A549 (cell line): ENCODE measurements at regions not wholly inside any gene's neighbourhood (a gene's known extent, or its start where the extent isn't known, plus 50 kb on each side); places are given as distances from the start of the nearest gene placed in this dataset.
A peak's percentile ranks its signal among the peaks of the same experiment; 100 is the strongest.

Experiments
- ATAC-seq, 2 experiments: fragments of 200-7000 bp in 1 of 2; fragments of >200 bp in 1 of 2; cut with Nextera tagmentation in 1 of 2; cut with Tn5 transposase in 1 of 2; 3 replicates each; pipeline versions ENCODE4 v1.8.0 to v1.9.1; 2018 to 2020; ENCODE audit warnings: mild to moderate bottlenecking in 1 of 2, moderate library complexity in 1 of 2
- CTCF ChIA-PET: fragments of 300-600 bp; sonication (Branson Sonifier 250); formaldehyde crosslinking; extraction: SDS; loops from one replicate; lab custom pipeline; 2021; ENCODE audit warnings: antibody characterized with exemption, inconsistent platforms; lab: Yijun Ruan, JAX
- POLR2A ChIA-PET: fragments of 350-600 bp; formaldehyde crosslinking; extraction: SDS; loops from one replicate; lab custom pipeline; 2021; ENCODE audit warnings: antibody characterized with exemption, inconsistent platforms; lab: Yijun Ruan, JAX
- DNase-seq, 2 experiments: peaks; one replicate each; pipeline versions ENCODE4 v3.0.0 to v3.0.0-alpha.2; 2011 to 2016; ENCODE audit warnings: low read depth in 1 of 2, low spot score in 1 of 2
- FAIRE-seq: peaks from 2 replicates; lab custom pipeline; 2011; peaks lifted over from hg19 to GRCh38; lab: Jason Lieb, UNC
- H3K27ac ChIP-seq, 2 experiments: fragments of >200 bp; sonication (Bioruptor Twin); formaldehyde crosslinking; 3 replicates each; pipeline ENCODE4 v1.5.1; 2016 to 2017
- H3K4me1 ChIP-seq: fragments of >200 bp; sonication (Bioruptor Twin); formaldehyde crosslinking; 3 replicates; pipeline ENCODE4 v1.6.1; 2016
- H3K4me2 ChIP-seq: fragments of >200 bp; sonication (Bioruptor Twin); formaldehyde crosslinking; 3 replicates; pipeline ENCODE4 v1.6.1; 2016
- H3K4me3 ChIP-seq: fragments of >200 bp; sonication (Bioruptor Twin); formaldehyde crosslinking; 3 replicates; pipeline ENCODE4 v1.5.1; 2016
- H3K9me3 ChIP-seq: fragments of >200 bp; sonication (Bioruptor Twin); formaldehyde crosslinking; 3 replicates; pipeline ENCODE4 v1.6.1; 2016
- BHLHE40 ChIP-seq: IDR thresholded peaks from 2 replicates; pipeline ENCODE4 v1.6.1; 2012; ENCODE audit warnings: low read depth, low read length, inconsistent platforms
- CBX8 ChIP-seq: fragments of 200-600 bp; sonication (generic); IDR thresholded peaks from 2 replicates; pipeline ENCODE4 v1.6.1; 2016
- E2F6 ChIP-seq: IDR thresholded peaks from 2 replicates; pipeline ENCODE4 v1.6.1; 2012; ENCODE audit warnings: low read depth, borderline replicate concordance
- EHF ChIP-seq: fragments of 250-450 bp; sonication (Bioruptor Pico); IDR thresholded peaks from 2 replicates; pipeline ENCODE4 v1.5.0; 2020; ENCODE audit warnings: mild to moderate bottlenecking
- FOSL2 ChIP-seq, 2 experiments: fragments of 450-650 bp in 1 of 2; fragments of >200 bp in 1 of 2; sonication (Bioruptor Twin) in 1 of 2; formaldehyde crosslinking; IDR thresholded peaks; 2 replicates each; pipeline versions ENCODE4 v1.5.0 to v1.6.1; 2016 to 2020; ENCODE audit warnings: mild to moderate bottlenecking in 1 of 2, moderate library complexity in 1 of 2
- HDAC2 ChIP-seq: fragments of 200-600 bp; sonication (generic); IDR thresholded peaks from 2 replicates; pipeline ENCODE4 v1.6.1; 2016
- HEYL ChIP-seq: fragments of 250-450 bp; sonication (Bioruptor Pico); IDR thresholded peaks from 2 replicates; pipeline ENCODE4 v1.8.0; 2021; ENCODE audit warnings: mild to moderate bottlenecking, moderate library complexity
- HOXB5 ChIP-seq: fragments of 250-450 bp; sonication (Bioruptor Pico); IDR thresholded peaks from 2 replicates; pipeline ENCODE4 v1.5.0; 2020; ENCODE audit warnings: mild to moderate bottlenecking, moderate library complexity
- MAFK ChIP-seq: fragments of 450-650 bp; IDR thresholded peaks from 2 replicates; pipeline ENCODE4 v1.6.1; 2014; ENCODE audit not compliant: partially characterized antibody
- MYC ChIP-seq: IDR thresholded peaks from 2 replicates; pipeline ENCODE4 v1.6.1; 2012; ENCODE audit warnings: mild to moderate bottlenecking, inconsistent platforms, low read length, improper control_type of control experiment, borderline replicate concordance
- NFE2L2 ChIP-seq: fragments of 150-350 bp; conservative IDR thresholded peaks from 2 replicates; pipeline ENCODE4 v1.6.1; 2014; ENCODE audit warnings: low read length
- NPAS2 ChIP-seq: fragments of 250-450 bp; sonication (Bioruptor Pico); IDR thresholded peaks from 2 replicates; pipeline ENCODE4 v1.8.0; 2022; ENCODE audit warnings: mild to moderate bottlenecking, moderate library complexity, borderline replicate concordance
- PHF8 ChIP-seq: fragments of 200-600 bp; sonication (generic); IDR thresholded peaks from 2 replicates; pipeline ENCODE4 v1.6.1; 2016; ENCODE audit warnings: low read depth, mild to moderate bottlenecking, antibody characterized with exemption, moderate library complexity, borderline replicate concordance
- POLR2A ChIP-seq: IDR thresholded peaks from 2 replicates; pipeline ENCODE4 v1.6.1; 2012; ENCODE audit warnings: mild to moderate bottlenecking, low read length
- SMC3 ChIP-seq: fragments of >200 bp; sonication (Bioruptor Twin); formaldehyde crosslinking; IDR thresholded peaks from 3 replicates; pipeline ENCODE4 v1.6.1; 2018; ENCODE audit warnings: inconsistent platforms
- TP53 ChIP-seq: fragments of 250-450 bp; sonication (Bioruptor Pico); IDR thresholded peaks from 2 replicates; pipeline ENCODE4 v1.5.0; 2021; ENCODE audit warnings: mild to moderate bottlenecking, moderate library complexity
- USF2 ChIP-seq: fragments of 450-650 bp; IDR thresholded peaks from 2 replicates; pipeline ENCODE4 v1.6.1; 2014; ENCODE audit warnings: antibody characterized with exemption
- ZNF302 ChIP-seq: fragments of 250-450 bp; sonication (Bioruptor Pico); IDR thresholded peaks from 2 replicates; pipeline ENCODE4 v1.9.0; 2021; ENCODE audit warnings: inconsistent platforms, mild to moderate bottlenecking, moderate library complexity
- ZSCAN20 ChIP-seq: fragments of 250-450 bp; sonication (Bioruptor Pico); IDR thresholded peaks from 2 replicates; pipeline ENCODE4 v1.8.0; 2022; ENCODE audit warnings: mild to moderate bottlenecking, moderate library complexity
- WGBS: methylation state at CpG from one replicate; pipeline ENCODE4 v1.1.6; 2017; ENCODE audit errors: missing lambda C conversion rate; 5-methylcytosine and 5-hydroxymethylcytosine counted together
- TF ChIP-seq, protein P1 (sequence below): fragments of 200-600 bp; sonication (generic); IDR thresholded peaks from 2 replicates; pipeline ENCODE4 v1.6.1; 2016; ENCODE audit warnings: antibody characterized with exemption, mild to moderate bottlenecking, moderate library complexity
- TF ChIP-seq, protein P2 (sequence below): fragments of >200 bp; sonication (Bioruptor Twin); formaldehyde crosslinking; IDR thresholded peaks from 3 replicates; pipeline ENCODE4 v1.6.1; 2016
- TF ChIP-seq, protein P3 (sequence below): fragments of >200 bp; sonication (Bioruptor Twin); formaldehyde crosslinking; IDR thresholded peaks from 2 replicates; pipeline ENCODE4 v1.6.1; 2016
- TF ChIP-seq, protein P4 (sequence below): fragments of 250-450 bp; sonication (Bioruptor Pico); IDR thresholded peaks from 2 replicates; pipeline ENCODE4 v1.5.0; 2020; ENCODE audit warnings: low read depth, mild to moderate bottlenecking, moderate library complexity

DNA sequence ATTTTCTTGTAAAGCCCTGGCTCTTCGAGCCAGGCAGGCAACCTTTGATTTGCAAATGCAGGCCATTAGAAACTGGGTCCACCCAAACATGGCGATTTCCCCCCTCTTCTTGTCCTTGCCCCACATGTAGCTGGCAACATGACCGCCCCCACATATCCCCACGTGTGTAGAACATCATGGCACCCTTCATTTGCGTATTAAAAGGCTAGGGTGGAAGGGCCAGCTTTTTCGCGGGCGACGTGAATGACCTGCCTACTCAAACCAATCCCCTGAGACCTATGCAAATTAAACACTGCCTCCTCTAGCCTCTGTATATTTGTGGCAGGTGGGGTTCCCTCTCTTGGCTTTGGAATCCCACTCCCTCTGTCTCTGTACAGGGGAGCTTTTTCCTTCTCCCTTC is 107.0 kb upstream of the CLINT1 start (continued):
- TF ChIP-seq FOSL2 (IDR thresholded peaks at IDR 0.05) (no peak), FOSL2 (CRISPR knock-in tag; IDR thresholded peaks at IDR 0.05) (no peak), POLR2A (no peak), PHF8 (no peak), NPAS2 (no peak)
- TF ChIP-seq, protein P1, sequence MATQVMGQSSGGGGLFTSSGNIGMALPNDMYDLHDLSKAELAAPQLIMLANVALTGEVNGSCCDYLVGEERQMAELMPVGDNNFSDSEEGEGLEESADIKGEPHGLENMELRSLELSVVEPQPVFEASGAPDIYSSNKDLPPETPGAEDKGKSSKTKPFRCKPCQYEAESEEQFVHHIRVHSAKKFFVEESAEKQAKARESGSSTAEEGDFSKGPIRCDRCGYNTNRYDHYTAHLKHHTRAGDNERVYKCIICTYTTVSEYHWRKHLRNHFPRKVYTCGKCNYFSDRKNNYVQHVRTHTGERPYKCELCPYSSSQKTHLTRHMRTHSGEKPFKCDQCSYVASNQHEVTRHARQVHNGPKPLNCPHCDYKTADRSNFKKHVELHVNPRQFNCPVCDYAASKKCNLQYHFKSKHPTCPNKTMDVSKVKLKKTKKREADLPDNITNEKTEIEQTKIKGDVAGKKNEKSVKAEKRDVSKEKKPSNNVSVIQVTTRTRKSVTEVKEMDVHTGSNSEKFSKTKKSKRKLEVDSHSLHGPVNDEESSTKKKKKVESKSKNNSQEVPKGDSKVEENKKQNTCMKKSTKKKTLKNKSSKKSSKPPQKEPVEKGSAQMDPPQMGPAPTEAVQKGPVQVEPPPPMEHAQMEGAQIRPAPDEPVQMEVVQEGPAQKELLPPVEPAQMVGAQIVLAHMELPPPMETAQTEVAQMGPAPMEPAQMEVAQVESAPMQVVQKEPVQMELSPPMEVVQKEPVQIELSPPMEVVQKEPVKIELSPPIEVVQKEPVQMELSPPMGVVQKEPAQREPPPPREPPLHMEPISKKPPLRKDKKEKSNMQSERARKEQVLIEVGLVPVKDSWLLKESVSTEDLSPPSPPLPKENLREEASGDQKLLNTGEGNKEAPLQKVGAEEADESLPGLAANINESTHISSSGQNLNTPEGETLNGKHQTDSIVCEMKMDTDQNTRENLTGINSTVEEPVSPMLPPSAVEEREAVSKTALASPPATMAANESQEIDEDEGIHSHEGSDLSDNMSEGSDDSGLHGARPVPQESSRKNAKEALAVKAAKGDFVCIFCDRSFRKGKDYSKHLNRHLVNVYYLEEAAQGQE = no peak

DNA sequence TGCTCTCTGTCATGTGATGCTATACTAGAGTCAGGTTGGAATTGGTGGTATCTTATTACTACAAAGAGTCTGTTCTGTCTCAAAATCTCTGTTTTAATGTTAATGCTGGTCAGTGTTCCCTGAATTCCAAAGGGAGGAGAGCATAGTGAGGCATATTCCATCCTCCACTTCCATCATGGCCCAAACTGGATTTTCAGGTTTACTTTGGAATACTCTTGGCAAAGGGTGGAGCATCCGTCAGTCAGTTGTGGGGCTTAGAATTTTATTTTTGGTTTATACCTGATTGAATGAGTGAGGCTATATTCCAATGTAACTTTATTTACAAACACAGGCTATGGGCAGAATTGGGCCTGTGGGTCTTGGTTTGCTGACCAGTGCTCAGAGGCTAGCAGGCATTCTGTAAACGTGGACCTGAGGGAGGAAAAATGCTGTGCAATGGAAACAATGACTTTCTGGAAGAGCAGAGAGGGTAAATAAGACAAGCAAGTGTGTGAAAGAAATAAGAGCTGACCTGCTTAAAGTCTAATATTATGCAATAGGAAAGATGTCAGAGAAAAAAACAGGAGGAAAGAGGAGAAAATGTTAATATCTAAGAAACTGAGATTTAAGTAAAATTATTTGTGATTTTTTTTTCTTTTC is 106.2 kb upstream of the CLINT1 start:
- ATAC-seq (no peak), DNase-seq (no peak), FAIRE-seq (no peak)
- no peak overlapping the region for H3K4me3 ChIP-seq
- WGBS = 58% methylated on average over 2 of the region's 2 CpGs
- TF ChIP-seq NFE2L2 = no peak
- TF ChIP-seq HDAC2 = no peak
- TF ChIP-seq CBX8 = no peak
- TF ChIP-seq SMC3 = no peak
- no peaks in the 10 kb centered on the region for H3K9me3 ChIP-seq
- ChIA-PET CTCF (interaction anchor here (1.2 to 1.9 kb wide), 3 partner anchors 9 to 16 kb away, joined by 3 to 9 read pairs (median 3); no protein-coding TSS in a partner anchor), POLR2A (no interaction called here)
- H3K27ac ChIP-seq = no peak overlapping the region
- H3K4me1 ChIP-seq = no peaks in the 10 kb centered on the region
- H3K4me2 ChIP-seq = no peak overlapping the region

DNA sequence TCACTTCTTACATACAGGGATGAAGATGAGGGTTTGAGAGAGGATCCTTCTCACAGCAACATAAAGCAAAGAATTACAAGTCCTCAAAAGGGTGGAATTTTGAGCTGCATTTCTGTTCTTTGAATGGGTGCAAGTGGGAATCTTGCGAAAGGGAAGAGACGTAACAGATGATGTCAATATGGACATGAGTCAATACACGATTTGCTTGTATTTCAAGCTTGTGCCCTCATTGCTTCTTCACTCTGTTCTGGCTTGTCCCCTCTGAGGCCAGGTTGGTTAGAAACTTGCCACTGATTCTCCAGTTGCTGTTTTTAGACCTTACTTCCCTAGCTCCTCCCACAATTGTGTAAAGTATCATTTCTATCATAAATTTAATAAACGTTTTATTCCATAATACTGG is 104.8 kb upstream of the CLINT1 start:
- DNase-seq (peak in 1 of 2 experiments; percentile 6), ATAC-seq (no peak), FAIRE-seq (no peak)
- POLR2A ChIA-PET = no interaction called here
- H3K9me3 ChIP-seq = no peaks in the 10 kb centered on the region
- no peak overlapping the region for H3K27ac ChIP-seq
- H3K4me2 ChIP-seq = no peak overlapping the region
- no peak overlapping the region for H3K4me3 ChIP-seq
- 56% methylated on average over 4 of the region's 4 CpGs for WGBS
- TF ChIP-seq USF2 (no peak), HOXB5 (no peak), EHF (CRISPR knock-in tag) (no peak), MYC (no peak), NFE2L2 (no peak), ZSCAN20 (CRISPR knock-in tag) (no peak), FOSL2 (IDR thresholded peaks at IDR 0.05) (no peak), FOSL2 (CRISPR knock-in tag; IDR thresholded peaks at IDR 0.05) (no peak), SMC3 (no peak), BHLHE40 (no peak), HEYL (CRISPR knock-in tag) (no peak), MAFK (no peak), TP53 (no peak), E2F6 (no peak), ZNF302 (CRISPR knock-in tag) (no peak)
- TF ChIP-seq, protein P2, sequence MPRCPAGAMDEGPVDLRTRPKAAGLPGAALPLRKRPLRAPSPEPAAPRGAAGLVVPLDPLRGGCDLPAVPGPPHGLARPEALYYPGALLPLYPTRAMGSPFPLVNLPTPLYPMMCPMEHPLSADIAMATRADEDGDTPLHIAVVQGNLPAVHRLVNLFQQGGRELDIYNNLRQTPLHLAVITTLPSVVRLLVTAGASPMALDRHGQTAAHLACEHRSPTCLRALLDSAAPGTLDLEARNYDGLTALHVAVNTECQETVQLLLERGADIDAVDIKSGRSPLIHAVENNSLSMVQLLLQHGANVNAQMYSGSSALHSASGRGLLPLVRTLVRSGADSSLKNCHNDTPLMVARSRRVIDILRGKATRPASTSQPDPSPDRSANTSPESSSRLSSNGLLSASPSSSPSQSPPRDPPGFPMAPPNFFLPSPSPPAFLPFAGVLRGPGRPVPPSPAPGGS = no peak
- TF ChIP-seq, protein P3, sequence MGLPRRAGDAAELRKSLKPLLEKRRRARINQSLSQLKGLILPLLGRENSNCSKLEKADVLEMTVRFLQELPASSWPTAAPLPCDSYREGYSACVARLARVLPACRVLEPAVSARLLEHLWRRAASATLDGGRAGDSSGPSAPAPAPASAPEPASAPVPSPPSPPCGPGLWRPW = no peak
- TF ChIP-seq, protein P4, sequence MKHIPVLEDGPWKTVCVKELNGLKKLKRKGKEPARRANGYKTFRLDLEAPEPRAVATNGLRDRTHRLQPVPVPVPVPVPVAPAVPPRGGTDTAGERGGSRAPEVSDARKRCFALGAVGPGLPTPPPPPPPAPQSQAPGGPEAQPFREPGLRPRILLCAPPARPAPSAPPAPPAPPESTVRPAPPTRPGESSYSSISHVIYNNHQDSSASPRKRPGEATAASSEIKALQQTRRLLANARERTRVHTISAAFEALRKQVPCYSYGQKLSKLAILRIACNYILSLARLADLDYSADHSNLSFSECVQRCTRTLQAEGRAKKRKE = no peak
- TF ChIP-seq, all 56 proteins: peak for 0
- H3K4me1 ChIP-seq = no peaks in the 10 kb centered on the region
- CTCF ChIA-PET = interaction anchor here (1.2 to 1.3 kb wide), 2 partner anchors 15 to 31 kb away, joined by 3 to 4 read pairs; no protein-coding TSS in a partner anchor
